Activated CD4-positive, alpha-beta T cell treated with anti-CD3 and anti-CD28 coated beads, Interleukin-2, Interleukin-6, amounts not matched to agents 100 ng/mL and 50 ng/mL, durations not matched to agents 16 hours and 8 hours (primary cell): ENCODE measurements at regions not wholly inside any gene's neighbourhood (a gene's known extent, or its start where the extent isn't known, plus 50 kb on each side); places are given as distances from the start of the nearest gene placed in this dataset.
"Not testable (repeated sequence)": the region's sequence is repeated elsewhere in the genome, so short reads cannot be mapped to it uniquely, and the experiment has no call there.

Experiments used
- DNase-seq: peaks from one replicate; pipeline ENCODE4 v3.0.0-alpha.2; 2020

DNA sequence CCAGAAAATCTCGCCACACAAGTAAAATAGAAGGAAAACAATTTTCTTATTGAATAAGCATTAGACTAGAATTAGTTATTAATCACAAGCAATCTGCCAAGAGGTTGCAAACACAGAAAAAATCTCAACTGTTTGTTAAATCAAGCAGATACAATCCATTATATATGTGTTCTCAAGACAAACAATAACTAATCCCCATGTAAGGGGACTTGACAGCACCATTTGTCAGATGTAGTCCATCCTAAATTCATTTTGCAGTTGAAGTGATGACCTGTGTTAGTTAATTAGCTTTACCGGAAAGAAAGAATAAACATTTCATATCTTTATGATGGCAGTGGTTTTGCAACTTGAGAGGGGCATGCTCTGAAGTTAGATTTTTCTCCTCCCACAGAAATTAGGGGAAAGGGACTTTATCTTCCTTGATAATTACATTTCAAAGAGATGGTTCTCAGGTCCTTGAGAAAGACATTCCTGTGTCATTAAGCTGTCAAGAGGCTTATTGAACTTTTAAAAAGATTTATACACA, 1588.0 kb downstream of the GRIK2 start:
- DNase-seq, result no peak

DNA sequence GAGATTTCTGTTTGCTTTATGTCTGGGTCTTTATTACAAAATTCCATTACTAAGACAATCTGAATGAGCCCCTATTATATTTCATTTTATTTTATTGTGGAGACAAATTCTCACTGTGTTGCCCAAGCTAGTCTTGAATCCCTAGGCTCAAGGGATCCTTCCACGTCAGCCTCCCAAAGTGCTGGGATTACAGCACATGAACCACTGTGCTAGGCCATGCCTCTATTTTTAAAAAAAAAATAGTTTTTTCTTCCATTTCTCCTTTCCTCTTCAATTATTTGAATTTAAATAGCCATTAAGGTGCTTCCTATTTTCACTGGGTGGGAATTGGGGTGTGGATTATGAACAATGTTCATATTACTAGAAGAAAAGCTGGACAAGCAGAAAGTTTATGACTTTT, 1587.4 kb downstream of the GRIK2 start:
- no peak for DNase-seq

DNA sequence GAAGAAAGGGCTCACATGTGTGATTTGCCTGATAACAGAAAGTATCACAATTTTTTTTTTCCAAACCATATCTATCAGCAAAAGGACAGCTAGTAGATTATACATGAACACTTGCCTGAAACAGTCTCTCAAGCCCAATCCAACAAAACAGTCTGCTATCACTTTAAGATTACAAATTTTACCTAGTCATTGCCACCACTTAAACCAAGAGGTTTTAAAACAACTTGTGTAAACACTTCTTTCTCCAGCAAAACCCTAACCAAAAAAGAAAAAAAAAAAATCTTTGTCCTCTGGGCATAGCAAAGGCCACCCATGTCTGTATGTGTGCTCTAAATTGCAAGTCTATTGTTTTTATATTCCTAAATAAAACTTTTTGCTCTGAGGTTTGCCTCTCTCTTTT, 1568.4 kb downstream of the GRIK2 start:
- DNase-seq, result no peak

DNA sequence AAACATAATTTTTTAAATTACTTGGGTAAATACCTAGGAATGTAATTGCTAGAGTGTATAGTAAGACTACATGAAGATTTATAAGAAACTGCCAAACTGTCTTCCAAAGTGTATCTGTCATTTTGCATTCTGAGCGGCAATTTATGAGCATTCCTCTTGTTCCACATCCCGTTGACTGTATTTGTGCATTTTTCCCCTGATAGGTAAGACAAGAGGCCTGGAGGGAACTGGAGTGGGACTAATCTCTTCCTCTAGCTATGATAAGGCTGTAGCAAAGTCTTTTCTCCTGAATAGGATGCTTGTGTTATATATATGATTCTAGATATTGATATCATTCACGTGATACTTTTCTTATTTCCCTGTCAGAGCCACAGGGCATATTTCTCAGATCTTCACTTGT, 1557.5 kb downstream of the GRIK2 start:
- no peak for DNase-seq

DNA sequence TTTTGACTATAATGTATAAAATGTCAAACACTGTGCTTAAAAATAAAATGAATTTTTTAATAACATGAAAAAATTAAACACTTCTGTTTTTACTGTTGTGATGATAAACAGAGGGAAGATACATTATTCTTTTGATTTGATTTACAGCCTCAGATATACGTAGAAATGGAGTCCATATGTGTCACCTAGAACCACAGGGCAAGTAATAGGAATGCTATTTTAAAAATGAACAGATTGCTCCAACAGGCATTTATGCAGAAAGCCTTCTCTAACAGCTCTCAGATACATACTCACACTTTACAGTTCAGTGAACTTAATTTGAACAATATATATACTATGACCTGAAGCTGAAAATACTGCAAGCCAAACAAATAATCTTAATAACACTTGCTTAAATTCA, 1551.0 kb downstream of the GRIK2 start:
- no peak for DNase-seq

DNA sequence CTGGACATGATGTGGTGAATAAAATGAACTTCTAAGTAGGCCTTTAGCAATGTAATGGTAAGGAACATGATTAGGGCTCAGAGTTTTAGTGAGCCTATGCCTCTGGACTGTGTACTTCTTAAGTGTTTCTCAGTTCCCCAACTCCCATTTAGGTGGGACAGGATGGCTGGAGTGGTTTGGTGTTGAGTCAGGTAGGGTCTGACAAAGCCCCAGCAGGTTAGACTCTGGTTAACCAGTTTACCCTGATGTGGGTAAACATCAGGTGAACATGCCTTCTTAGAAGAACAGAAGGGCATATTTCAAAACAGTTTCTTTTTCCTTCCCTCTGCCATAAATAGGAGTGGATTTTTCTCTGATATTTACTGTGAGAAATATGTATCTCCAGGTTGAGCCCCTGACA, 1548.7 kb downstream of the GRIK2 start:
- DNase-seq, result no peak

DNA sequence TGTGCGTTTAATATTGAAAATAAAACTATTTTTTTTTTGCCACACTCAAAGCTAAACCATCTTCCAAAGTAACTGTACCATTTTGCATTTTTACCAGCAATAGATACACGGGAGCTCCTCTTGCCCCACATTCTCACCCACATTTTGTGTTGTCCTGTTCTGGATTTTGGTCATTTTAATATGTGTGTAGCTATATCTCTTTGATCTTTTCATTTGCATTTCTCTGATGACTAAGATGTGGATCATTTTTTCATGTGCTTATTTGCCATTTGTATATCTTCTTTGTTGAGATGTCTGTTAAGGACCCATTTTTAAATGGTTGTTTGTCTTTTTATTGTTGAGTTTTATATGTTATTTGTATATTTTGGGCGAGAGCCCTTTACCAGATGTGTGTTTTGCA, 1543.5 kb downstream of the GRIK2 start:
- DNase-seq, result no peak

DNA sequence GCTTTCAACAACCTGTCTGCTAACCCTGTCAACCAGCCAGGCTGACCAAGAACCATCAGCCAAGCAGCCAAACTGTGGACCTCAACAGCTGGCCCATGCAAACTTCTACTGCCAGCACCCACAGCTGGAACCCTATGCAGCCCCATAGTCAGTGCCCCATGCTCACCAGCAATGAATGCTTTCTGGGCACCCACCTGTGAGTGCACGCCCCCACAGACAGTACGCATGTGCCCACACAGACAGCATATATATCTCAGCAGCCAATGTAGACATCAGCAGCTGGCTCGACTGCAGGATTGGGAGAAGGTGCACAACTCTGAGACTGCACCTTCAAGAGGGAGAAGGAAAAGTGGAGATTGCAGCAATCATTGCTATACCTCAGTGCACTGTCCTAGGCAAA, 1534.6 kb downstream of the GRIK2 start:
- no peak for DNase-seq

DNA sequence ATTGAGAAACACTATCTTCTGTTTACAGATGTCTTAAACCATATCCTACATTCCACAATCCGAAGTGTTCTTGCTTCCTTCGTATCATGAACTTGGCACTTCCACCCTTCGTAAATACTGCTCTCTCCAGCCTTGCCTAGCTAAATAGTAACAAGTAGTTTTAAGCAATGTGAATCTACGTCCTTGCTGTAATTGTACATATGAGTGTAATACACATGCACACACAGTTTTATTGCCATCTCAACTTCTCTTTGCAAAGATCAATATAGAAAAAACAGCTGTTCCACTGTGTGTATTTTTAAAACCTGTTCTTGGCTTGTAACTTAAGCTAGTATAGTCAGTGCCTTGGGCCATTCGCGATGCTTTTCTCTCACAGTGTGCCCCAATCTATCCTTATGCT, 1524.7 kb downstream of the GRIK2 start:
- DNase-seq, result no peak

DNA sequence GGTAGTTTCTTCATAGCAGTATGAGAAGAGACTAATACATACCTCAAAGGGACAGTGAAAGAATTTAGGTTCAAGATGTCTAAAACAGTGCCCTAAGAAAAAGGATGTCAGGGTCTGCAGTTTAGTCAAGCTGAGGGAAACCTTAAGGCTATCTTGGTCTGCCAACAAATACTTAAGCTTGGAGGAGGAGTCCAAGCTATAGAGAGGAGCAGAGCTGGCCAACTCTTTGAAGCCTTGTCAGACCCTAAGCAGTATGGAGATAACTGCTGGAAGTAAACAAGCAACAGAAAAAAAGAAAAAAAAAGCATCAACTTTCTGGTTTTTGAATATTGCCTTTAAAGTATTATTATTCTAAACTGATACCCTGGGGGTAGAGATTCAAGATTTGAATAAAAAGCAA, 1518.1 kb downstream of the GRIK2 start:
- DNase-seq, result no peak

DNA sequence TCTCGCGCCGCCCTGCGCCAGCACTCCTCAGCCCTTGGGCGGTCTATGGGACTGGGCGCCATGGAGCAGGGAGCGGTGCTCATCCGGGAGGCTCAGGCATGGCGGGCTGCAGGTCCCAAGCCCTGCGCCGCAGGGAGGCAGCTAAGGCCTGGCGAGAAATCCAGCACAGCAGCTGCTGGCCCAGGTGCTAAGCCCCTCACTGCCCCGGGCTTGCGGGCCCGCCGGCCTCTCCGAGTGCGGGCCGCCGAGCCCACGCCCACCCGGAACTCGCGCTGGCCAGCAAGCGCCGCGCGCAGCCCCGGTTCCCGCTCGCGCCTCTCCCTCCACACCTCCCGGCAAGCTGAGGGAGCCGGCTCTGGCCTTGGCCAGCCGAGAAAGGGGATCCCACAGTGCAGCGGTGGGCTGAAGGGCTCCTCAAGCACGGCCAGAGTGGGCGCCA, 1517.2 kb downstream of the GRIK2 start:
- DNase-seq, result not testable (repeated sequence)

DNA sequence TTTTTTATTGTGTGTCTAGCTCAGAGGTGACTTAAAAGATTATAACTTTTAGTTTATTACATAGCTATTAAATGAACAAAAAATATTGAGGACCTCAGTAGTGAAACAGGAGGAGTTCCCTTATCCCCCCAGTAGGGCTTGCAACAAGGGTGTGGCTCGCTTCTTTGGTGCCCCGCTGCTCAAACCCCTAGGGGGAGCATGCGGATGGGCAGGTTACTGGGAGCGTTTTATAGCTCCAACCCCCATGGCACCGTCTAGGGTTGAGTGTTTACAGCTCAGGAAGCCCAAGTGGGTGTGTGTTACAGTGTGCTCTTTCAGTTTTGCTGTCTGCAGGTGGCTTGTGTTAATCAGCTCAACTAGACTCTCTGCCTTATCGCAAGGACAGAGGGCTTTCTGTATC, 1513.7 kb downstream of the GRIK2 start:
- DNase-seq, result no peak

DNA sequence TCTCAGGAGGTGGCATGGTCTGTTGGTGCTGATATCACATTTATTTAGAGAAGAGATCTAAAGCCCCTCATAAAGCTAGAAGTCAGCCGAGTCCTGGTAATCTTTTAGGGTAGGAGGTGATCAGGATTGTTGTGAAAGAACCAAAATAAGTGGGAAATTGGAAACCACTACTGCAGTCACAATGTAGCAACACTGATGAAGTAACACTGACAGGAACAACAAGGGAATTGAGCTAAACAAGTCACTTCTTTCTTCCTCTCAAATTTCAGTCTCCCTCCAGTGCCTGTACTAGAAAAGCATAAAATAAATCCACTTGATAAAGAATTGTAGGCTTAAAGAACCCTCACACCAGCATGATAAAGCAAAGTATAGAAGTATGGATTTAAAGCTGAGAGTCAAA, 1509.0 kb downstream of the GRIK2 start:
- DNase-seq, result no peak

DNA sequence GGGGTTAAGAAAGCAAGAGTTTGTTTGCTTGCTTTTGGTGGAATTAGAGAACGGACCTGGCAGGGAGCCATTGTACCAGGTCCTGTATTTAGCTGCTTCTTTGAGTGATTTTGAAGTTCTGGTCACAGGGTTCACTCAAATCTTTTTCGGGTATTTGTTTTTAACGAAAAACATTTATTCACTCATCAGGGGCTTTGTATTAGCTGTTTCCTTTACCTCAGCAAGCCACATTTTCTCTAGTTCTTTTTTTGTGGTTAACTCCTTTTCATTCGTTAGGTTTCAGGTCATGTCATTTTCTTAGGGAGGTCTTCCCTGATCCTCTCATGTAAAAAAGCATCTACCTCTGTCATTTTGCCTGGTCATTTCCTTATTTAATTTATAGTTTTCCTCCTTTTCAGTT, 1502.2 kb downstream of the GRIK2 start:
- DNase-seq, result no peak

DNA sequence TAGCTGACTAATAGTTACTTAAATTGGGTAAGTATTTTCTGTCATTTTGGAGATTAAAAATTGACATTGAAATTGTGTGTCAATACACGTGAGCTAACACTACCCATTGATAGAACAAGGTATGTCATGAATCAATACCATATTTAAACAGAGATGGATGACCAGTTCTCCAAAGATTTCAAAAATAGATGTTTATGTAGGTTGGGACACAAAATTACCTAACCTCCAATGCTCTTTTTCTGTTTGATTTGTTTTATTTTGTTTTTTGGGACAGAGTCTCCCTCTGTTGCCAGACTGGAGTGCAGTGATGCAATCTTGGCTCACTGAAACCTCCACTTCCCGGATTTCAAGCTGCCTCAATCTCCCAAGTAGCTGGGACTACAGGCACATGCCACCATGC, 1491.7 kb downstream of the GRIK2 start:
- DNase-seq, result no peak

DNA sequence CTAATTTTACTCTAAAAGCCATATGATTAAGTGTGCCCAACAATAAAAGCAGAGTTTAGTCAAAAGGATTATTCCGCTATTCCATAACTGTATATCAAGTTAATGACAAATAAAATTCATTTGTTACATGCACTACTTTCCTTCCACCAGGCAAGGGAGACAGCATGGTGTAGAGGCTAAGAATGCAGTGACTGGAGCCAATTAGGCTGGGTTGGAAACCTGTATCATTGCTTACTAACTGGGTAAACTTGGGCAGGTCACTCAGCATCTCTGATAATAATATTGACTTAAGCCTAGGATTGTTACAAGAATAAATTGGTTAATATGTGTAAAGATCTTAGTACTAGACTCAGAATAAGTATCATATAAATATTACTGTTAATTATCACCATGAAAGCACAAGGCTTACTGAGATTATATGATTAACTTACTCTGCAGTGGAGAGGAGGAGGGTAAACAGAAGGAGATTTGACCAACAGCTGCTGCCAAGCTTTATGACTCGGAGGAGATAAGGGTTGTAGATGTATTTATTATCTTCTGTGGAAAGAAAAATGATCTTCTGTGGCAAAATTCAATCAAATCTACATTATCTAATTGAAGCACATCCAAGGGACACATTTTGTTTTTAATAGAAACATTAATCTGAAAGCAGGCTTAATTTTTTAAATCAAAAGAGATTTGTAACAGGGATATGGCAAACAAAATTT, 1459.9 kb downstream of the GRIK2 start:
- no peak for DNase-seq

DNA sequence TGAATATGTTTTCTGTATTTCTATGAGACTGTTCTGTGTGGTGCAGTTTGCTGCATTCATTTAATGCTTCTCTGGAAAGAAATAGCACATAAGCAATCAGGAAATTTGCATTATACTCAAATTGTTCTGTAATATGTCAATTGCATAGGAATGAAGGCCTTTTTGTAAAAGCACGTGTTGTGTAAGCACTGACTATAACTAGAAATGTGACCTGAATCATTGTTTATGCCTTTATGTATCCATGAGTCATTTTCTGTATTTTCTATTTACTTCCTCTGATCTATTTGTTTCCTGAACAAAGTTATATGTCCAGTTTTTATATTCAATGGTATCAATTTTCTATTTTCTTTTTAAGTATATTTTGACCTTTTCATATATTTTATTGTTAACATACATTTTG, 1455.3 kb downstream of the GRIK2 start:
- no peak for DNase-seq

DNA sequence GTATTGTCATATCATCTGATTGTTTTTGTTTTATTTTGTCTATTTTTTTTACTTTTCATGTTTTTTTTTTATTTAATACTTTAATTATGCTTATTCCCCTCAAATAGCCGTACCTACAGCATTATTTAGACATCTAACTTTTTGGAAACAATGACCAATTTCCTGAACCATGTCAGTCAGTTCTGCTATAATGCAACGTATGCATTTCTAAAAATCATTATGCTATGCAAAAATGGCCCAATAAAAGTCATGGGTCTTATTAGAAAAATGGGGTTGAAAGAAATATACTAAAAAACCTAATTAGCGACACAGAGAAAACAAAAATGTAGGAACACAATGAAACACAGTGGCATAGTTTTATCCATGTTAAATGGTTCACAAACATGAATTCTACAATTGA, 1454.7 kb downstream of the GRIK2 start:
- no peak for DNase-seq

DNA sequence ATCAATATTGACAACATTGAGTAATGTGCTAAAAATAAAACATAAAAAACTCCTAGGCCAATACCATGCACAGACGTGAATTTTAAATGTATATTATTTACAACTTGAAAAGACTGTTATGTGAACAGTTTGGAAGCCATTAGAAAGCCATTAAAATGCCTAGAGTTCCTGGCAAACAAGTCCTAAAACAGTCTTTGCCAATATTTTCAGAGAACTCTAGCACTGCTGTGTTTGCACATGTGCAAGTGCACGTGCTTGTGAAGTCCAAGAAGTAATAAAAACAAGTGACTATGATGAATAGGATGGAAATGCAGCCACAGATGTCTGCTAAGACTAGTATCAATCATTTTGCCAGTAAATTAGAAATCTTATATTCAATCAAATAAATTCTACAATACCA, 1447.6 kb downstream of the GRIK2 start:
- no peak for DNase-seq

DNA sequence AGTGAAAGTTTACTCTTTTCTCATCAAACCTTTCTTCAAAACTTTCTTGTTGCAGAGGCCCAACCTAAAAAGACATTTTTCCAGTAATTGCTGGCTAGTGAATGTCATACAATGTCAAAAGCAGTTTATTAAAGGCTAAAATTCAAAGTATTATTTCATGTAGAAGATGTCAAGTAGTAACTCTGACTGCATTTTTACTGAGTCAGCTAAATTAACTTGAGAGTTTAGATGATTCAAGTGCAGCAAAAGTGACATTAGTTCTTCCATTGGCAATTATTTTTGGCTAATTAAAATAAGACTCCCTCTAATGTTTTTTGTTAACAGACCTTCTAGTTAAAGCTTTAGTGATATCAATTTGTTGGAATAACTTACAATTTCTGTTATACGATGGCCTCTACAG, 1438.5 kb downstream of the GRIK2 start:
- DNase-seq, result no peak

DNA sequence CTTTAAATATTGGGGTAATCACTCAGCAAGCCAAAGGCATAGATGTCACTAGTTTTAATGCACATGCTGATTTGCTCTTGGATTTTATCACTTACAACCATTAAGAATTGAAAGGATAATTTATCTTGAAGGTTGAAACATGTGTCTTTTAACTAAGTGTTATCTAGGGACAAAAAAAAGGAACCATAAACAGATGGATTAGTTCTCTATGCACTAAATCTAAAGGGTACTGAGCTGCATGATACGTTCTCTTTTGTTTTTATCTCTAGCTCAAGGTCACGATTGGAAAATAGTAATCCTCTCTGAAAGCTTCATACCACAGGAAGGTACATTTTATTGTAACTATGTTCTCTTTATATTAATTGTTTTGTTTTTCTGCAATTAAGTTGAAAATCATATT, 1426.6 kb downstream of the GRIK2 start:
- DNase-seq, result no peak

DNA sequence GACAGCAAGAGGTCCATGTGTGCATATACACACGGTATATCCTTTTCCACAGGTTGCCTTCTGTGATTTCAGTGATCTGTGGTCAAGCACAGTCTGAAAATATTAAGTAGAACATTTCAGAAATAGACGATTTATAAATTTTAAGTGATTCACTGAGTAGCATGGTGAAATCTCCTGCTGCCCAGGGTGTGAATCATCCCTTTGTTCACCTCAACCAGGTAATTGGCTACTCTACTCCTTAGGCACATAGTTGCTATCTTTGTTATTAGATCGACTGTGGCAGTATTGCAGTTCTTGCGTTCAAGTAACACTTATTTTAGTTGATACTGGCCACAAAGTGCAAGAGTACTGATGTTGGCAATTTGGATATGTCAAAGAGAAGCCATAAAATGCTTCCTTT, 1421.7 kb downstream of the GRIK2 start:
- no peak for DNase-seq

DNA sequence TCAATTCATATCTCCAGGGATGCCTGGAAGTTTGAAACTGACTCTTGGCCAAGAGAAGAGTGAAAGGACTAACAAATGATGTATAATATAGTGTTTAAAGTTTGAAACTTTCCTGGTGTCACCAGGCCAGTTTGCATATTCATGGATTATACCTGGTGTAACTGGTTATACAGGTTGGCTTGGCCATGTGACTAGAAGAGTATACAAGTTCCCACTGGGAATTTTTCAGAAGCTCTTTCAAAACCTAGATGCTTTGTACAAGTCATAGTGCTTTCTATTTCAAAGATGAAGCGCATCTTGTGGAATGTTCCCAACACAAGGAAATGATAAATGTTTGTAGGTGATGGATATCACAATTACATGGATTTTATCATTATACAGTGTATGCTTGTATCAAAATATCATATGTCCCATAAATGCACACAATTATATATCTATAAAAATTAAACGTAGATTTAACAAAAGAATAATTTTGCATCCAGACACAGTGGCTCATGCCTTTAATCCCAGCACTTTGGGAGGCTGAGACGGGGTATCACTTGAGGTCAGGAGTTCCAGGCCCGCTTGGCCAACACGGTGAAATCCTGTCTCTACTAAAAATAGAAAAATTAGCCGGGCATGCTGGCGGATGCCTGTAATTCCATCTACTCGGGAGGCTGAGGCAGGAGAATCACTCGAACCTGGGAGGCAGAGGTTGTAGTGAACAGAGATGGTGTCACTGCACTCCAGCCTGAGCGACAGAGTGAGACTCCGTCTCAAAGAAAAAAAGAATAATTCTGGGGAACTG, 1420.2 kb downstream of the GRIK2 start:
- no peak for DNase-seq

DNA sequence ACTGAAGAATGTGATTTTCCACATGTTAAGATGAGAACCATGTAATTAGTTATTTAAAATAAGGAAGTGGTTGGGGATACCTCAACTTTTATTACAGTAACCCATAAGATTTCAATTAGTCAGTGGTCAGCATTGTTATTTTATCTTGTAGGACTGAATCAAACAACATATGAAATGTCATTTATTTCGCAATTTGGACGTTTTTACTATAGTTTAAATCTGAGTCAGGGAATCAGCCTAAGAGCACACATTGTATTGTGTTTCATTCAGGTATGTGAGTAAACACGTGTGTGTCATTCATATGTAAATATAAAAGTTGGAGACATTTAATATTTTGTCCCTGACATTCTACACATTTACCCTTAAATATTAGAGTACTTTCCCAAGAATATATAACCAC, 1418.7 kb downstream of the GRIK2 start:
- no peak for DNase-seq
